D721Med (cell line): ENCODE measurements at regions not wholly inside any gene's neighbourhood (a gene's known extent, or its start where the extent isn't known, plus 50 kb on each side); places are given as distances from the start of the nearest gene placed in this dataset.

Experiments used
- DNase-seq: peaks from one replicate; pipeline ENCODE4 v3.0.0; 2011; ENCODE audit warnings: low spot score; ENCODE audit not compliant: insufficient read length
- FAIRE-seq: peaks from 2 replicates; lab custom pipeline; 2011; peaks lifted over from hg19 to GRCh38; lab: Jason Lieb, UNC
- CTCF ChIP-seq: IDR thresholded peaks from 2 replicates; pipeline ENCODE4 v1.5.1; 2012; ENCODE audit warnings: mild to moderate bottlenecking, control low read depth; ENCODE audit not compliant: insufficient read depth; ENCODE audit errors: missing control alignments

GRCh38 chr2:56444339-56444738 is 260.5 kb downstream of the CCDC85A start:
- DNase-seq (no peak), FAIRE-seq (no peak)

GRCh38 chr2:56448403-56449001 is 264.7 kb downstream of the CCDC85A start:
- no peak for TF ChIP-seq CTCF
- no peak for FAIRE-seq
- no peak for DNase-seq

More at GRCh38 chr2:56444339-56444738, 260.5 kb downstream of the CCDC85A start:
- no peak for TF ChIP-seq CTCF

- no peak for DNase-seq
- no peak for FAIRE-seq
- no peak for TF ChIP-seq CTCF
These were observed 265.2 kb downstream of the CCDC85A start for GRCh38 chr2:56449002-56449431.

GRCh38 chr2:56449449-56449860 is 265.7 kb downstream of the CCDC85A start:
- FAIRE-seq (no peak), DNase-seq (no peak)
- no peak for TF ChIP-seq CTCF

- DNase-seq (no peak), FAIRE-seq (no peak)
- TF ChIP-seq CTCF = no peak
These were observed 266.3 kb downstream of the CCDC85A start for GRCh38 chr2:56450047-56450446.

- DNase-seq (no peak), FAIRE-seq (no peak)
- TF ChIP-seq CTCF = no peak
These were observed 267.0 kb downstream of the CCDC85A start for GRCh38 chr2:56450772-56451171.

- TF ChIP-seq CTCF = no peak
- DNase-seq (no peak), FAIRE-seq (no peak)
These were observed 271.9 kb downstream of the CCDC85A start for GRCh38 chr2:56455642-56456041.
